OCI-M1 (cell line): ENCODE measurements at regions not wholly inside any gene's neighbourhood (a gene's known extent, or its start where the extent isn't known, plus 50 kb on each side); places are given as distances from the start of the nearest gene placed in this dataset.
"Not testable (repeated sequence)": the region's sequence is repeated elsewhere in the genome, so short reads cannot be mapped to it uniquely, and the experiment has no call there.

Experiments
- DNase-seq: peaks from one replicate; lab custom pipeline; 2025; lab: John Stamatoyannopoulos, UW

DNA sequence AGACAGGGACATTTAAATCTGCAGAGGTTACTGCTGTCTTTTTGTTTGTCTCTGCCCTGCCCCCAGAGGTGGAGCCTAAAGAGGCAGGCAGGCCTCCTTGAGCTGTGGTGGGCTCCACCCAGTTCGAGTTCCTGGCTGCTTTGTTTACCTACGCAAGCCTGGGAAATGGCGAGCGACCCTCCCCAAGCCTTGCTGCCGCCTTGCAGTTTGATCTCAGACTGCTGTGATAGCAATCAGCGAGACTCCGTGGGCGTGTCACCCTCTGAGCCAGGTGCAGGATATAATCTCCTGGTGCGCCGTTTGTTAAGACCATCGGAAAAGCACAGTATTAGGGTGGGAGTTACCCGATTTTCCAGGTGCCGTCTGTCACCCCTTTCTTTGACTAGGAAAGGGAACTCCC is 93.3 kb downstream of the ANKRD30BL start:
- not testable (repeated sequence) for DNase-seq

- not testable (repeated sequence) for DNase-seq
Measured at GRCh38 chr2:132065391-132065790, 96.4 kb downstream of the ANKRD30BL start.

DNA sequence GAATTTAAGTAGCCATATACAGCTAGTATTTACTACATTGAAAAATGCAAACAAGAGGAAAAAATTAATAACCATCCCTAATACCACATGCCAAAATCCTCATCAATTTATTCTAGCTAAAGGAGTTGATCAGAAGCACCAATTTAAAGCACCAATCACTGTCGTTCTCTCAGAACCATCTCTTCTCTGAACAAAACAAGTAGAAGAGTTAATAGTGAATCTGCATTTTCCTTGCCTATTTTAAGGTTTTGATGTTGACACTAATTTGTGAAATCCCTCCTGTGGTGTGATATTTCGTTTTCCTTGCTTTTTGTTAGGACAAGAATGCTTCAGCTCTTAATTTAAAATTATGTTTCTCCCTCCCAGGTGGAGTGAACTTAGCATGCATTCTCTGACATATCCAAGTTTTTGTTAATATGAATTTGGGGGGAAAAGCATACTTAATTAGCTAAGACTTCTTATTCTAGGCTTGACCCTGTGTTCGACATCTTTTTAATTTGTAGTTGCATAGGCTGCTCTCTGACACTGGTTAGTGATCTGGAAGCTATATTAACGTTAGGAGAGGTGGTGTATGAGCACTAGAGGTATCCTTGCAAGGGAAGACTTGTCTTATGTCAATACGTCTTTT is 122.0 kb downstream of the ANKRD30BL start:
- DNase-seq = not testable (repeated sequence)

DNA sequence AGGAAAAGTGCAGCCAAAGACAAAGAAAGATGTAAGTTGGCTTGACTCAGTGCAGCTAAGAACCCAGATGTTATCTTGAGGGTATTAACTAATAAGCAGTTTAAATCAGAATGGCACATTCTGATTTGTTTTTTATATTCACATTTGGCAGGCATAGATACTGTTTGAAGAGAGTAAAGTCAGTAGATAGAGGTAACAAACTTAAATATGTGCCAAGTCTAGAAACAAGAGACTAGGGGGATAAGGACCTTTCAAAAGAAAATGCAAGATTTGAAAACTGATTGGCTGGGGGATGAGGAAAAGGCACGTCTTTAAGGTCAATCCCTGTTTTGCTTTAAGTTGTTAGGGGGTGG is 122.9 kb downstream of the ANKRD30BL start:
- not testable (repeated sequence) for DNase-seq

GRCh38 chr2:132038179-132038882 is 123.4 kb downstream of the ANKRD30BL start:
- no peak for DNase-seq

DNA sequence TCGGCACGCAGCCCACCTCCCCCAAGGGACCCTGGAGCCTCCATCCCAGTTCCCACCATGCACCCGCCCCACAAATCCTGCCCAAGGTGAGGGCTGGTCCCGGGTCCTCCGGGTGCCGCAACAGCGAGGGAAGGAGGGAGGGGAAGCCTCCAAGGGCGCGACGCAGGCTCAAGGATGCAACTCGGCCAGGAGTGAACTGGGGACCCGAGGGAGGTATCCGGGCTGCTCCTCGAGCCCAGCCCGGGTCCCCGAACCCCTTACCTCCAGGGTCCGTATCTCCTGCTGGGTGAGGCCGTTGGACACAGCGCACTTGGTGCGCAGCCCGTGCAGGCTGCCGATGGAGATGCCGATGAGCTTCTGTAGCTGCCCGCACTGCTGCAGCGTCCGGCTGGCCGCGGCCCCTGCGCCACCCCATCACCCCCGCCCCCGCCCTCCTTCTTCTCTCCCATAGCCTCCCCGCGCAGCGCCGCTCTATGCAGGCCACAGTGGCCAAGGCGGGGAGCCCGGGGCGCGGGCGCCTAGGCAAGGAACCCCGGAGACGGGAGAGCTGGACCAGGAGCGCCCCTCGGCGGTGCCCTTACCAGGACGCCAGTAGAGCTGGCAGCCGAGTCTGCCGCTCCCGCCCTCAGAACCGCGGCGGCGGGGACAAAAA is 124.1 kb downstream of the ANKRD30BL start:
- DNase-seq = no peak

DNA sequence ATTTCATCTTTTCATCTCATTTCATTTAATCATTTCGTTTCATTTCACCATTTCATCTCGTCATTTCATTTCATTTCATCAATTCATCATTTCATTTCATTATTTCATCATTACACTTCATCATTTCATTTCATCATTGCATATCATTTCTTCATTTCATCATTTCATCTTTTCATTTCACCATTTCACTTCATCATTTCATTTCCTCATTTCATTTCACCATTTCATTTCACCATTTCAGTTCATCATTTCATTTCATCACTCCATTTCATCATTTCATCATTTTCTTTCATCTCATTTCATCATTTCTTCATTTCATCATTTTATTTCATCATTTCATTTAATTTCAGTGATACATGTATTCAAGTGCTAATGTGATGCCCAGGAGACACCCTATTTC is 127.1 kb downstream of the ANKRD30BL start:
- peak; percentile 12 for DNase-seq

DNA sequence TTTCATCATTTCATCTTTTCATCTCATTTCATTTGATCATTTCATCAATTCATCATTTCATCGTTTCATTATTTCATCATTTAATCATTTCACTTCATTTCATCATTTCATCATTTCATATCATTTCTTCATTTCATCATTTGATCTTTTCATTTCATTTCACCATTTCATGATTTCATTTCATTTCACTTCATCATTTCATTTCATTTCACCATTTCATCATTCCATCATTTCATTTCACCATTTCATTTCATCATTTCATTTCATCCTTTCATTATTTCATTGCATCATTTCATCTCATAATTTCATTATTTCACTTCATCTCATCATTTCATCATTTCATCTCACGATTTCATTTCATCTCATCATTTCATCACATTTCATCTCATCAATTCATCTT is 127.8 kb downstream of the ANKRD30BL start:
- no peak for DNase-seq

DNA sequence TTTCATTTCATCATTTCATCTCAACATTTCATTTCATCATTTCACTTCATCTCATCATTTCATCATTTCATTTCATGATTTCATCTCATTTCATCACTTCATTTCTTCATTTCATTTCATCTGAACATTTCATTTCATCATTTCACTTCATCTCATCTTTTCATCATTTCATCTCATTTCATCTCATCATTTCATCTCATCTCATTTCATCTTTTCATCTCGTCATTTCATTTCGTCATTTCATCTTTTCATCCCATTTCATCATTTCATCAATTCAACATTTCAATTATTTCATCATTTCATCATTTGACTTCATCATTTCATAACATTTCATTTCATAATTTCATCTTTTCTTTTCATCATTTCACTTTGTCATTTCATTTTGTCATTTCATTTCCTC is 128.4 kb downstream of the ANKRD30BL start:
- DNase-seq = no peak

GRCh38 chr2:132012046-132012445 is 149.7 kb downstream of the ANKRD30BL start:
- not testable (repeated sequence) for DNase-seq

DNA sequence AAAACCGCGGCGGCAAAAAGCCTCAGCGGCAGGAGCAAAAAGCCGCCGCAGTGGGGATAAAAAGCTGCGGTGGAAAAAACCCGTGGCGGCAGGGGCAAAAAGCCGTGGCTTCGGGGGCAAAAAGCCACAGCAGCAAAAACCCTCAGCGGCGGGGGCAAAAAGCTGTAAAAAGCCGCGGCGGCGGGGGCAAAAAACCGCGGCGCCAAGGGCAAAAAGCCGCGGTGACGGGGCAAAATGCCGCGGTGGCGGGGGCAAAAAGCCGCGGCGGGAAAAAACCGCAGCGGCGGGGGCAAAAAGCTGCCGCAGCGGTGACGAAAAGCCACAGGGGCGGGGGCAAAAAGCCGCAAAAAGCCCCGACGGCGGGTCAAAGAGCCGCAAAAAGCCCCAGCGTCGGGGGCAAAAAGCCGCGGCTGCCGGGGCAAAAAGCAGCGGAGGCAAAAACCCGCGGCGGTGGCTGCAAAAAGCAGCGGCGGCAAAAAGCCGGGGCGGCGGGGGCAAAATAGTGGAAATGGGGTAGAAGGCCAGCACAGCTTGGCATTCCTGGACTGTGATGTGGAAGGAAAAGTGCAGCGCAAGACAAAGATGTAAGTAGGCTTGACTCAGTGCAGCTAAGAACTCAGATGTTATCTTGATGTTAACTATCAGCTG is 151.8 kb downstream of the ANKRD30BL start:
- DNase-seq = no peak

DNA sequence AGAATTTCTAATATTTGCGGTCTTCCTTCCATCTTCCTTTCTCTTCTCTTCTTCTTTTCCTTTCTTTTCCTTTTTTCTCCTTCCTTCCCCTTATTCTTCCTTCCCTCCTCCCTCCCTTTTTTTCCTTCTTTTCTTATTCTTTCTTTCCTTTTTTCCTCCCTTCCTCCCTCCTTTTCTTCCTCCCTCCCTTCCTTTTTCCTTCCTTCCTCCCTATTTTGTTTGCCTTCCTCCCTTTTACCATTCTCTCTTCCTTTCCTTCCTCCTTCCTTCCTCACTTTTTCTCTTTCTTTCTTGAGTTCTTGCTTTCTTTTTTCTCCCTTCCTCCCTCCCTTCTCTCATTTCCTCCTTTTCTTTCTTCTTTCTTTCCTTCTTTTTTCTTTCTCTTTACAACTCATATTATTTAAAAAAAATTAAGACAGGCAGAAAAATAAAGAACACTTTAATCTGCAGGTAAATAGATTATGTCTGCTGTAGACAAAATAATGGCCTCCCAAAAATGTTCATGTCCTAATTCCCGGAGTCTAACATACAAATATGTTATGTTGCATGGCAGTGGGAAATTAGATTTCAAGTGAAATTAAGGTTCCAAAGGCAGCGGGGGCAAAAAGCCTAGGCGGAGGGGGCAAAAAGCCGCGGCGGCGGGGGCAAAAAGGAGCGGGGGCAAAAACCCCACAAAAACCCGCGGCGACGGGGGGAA is 152.4 kb downstream of the ANKRD30BL start:
- no peak for DNase-seq

DNA sequence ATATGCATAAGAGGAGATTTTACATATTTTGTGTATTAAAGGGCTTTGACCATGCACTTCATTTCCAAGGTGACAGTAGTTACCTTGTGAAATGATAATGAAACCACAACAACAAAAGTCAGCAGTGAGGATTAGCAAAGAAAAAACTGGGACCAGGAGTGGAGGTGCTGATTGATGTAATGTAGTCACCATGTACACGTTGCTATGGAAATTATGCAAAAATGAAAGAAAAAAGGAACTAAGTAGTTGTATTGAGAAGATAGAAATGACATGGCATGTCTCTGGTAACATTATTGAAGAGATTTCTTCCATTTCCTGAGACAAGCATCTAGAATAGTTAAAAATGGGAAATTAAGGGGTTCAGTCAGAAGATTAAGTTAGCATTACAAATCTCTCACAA is 171.0 kb downstream of the ANKRD30BL start:
- DNase-seq = not testable (repeated sequence)

DNA sequence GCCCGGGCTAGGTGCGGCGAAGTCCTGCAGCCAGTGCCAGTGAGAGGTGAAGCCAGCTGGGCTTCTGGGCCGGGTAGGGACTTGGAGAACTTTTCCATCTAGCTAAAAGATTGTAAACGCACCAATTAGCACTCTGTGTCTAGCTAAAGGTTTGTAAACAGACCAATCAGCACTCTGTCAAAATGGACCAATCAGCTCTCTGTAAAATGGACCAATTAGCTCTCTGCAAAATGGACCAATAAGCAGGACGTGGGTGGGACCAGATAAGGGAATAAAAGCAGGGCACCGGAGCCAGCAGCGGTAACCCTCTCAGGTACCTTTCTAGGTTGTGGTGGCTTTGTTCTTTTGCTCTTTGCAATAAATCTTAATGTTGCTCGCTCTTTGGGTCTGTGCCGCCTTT is 195.1 kb downstream of the ANKRD30BL start:
- not testable (repeated sequence) for DNase-seq

DNA sequence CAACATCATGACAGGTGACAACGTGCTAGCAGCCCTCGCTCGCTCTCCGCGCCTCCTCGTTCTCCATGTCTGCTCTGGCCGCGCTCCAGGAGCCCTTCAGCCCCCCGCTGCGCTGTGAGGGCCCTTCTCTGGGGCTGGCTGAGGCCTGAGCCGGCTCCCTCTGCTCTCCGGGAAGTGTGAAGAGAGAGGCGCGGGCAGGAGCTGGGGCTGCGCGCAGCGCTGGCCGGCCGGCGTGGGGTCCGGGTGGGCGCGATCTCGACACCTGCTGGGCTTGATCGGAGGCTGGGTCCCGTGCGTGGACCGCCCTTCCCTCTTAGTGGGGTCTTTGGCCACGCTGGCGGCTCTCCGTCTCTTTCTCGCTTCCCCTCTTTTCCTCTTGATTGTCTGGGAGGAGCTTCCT is 195.5 kb downstream of the ANKRD30BL start:
- DNase-seq = no peak

DNA sequence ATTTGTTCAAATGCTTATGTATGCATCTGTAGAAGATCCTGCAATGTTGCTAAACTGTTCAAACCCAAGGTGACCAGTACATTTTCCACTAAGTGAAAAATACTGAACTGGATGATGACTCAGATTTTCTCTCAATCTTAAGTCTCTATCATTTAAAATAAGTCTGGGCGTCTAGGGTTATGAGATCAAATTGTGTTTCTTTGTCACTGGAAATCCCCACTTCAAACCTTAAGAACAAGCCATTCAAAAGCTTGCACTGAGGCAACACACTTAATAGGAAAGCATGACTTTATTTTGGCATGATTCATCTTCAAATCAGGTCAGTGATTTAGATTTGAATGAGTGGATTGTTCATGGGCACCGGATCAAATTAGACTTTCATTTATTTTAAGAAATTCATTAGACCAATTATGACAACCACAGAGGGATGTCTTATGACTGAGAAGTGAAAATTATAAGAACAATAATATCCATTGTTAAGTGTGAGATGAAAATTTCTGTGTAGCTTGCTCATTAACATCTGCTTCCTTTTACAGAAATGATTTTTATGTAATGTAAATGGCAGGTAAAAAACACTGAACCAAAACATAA is 203.6 kb downstream of the ANKRD30BL start:
- not testable (repeated sequence) for DNase-seq

DNA sequence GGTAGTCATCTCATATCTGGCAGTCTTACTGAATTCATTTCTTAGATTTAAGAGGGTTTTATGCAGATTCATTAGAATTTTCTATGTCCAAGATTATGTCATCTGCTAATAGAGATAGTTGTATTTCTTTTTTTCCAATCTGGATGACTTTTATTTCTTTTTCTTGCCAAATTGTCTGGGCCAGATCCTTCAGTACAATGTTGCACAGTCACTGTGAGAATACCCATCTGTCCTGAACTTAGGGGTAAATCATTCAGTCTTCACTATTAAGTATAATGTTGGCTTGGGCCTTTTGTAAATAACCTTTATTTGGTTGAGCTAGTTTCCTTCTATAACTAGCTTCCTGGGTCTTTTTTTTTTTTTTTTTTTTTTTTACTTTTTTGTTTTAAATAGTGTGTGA is 213.1 kb downstream of the ANKRD30BL start:
- DNase-seq = not testable (repeated sequence)

DNA sequence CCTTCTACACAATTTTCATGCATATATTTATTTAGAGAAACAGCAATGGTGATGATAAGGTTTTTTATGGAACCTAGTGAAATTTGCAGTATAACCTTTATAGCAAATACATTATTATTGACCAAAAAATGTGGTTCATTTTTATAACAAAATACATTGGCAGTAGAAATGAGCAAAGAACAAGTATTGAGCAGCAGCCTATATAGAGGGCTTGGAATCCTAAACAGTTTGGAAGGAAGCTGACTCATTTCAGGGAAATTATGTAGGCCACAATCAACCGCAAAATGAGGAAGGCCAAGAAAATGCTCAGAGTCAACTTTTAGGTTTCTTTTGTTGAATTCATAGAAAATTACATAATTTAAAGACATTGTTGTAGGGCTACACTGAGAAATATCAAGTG is 238.5 kb downstream of the ANKRD30BL start:
- peak; percentile 70 for DNase-seq

DNA sequence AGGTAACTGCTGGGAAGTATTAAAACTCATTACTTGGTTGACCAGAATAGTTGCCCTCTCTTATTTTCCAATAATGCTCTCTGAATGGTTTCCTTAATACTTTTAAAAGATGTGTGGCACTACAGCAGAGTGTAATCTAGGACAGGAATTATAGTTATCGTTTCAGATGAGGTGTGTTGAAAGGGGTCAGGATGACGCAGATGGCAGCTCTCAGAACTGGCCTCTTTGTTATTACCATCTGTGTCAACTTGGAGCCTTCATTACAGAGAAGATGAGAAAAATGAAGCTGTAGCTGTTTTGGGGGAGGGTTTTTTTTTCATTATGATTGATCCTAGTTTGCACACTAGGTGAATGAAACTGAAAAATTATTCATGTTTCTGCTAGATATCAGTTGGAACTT is 238.9 kb downstream of the ANKRD30BL start:
- DNase-seq = peak; percentile 30
